ENCODE measurements at regions not wholly inside any gene's neighbourhood (a gene's known extent, or its start where the extent isn't known, plus 50 kb on each side); places are given as distances from the start of the nearest gene placed in this dataset.

DNA sequence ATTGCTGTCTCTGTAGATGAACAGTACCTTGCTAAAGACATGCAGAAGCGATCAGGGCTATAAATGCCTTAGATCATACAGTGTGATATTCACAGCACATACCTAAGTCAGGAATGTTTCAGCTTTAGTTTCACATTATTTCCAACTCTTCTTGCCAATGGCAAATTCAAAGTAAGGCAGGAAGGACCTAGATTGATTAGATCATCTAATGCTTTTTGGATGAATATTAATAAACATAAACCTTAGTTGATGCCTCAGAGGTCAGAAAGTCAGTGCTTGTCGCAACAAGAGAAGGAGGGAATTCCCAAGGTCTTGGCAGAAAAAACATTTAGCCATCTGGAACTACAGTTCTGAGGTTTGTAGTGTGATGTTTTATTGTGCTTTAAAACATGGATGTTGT is 122.3 kb downstream of the TNFSF18 start:
- TF ChIP-seq, protein P1, sequence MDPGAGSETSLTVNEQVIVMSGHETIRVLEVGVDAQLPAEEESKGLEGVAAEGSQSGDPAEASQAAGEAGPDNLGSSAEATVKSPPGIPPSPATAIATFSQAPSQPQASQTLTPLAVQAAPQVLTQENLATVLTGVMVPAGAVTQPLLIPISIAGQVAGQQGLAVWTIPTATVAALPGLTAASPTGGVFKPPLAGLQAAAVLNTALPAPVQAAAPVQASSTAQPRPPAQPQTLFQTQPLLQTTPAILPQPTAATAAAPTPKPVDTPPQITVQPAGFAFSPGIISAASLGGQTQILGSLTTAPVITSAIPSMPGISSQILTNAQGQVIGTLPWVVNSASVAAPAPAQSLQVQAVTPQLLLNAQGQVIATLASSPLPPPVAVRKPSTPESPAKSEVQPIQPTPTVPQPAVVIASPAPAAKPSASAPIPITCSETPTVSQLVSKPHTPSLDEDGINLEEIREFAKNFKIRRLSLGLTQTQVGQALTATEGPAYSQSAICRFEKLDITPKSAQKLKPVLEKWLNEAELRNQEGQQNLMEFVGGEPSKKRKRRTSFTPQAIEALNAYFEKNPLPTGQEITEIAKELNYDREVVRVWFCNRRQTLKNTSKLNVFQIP (CRISPR knock-in tag; IDR thresholded peaks at IDR 0.05; ENCODE audit: borderline replicate concordance, low read depth): no peak
- TF ChIP-seq ZC3H10 (CRISPR knock-in tag; IDR thresholded peaks at IDR 0.05): peak; percentile 65; the same call in 1 of the 2 replicates
- no peak for TF ChIP-seq ARNTL (CRISPR knock-in tag; IDR thresholded peaks at IDR 0.05; ENCODE audit: borderline replicate concordance, low read depth)
- no peak for TF ChIP-seq TCF4 (CRISPR knock-in tag; IDR thresholded peaks at IDR 0.05; ENCODE audit: borderline replicate concordance)
- no peak for TF ChIP-seq ZNF70 (CRISPR knock-in tag; IDR thresholded peaks at IDR 0.05)
- TF ChIP-seq, protein P2, sequence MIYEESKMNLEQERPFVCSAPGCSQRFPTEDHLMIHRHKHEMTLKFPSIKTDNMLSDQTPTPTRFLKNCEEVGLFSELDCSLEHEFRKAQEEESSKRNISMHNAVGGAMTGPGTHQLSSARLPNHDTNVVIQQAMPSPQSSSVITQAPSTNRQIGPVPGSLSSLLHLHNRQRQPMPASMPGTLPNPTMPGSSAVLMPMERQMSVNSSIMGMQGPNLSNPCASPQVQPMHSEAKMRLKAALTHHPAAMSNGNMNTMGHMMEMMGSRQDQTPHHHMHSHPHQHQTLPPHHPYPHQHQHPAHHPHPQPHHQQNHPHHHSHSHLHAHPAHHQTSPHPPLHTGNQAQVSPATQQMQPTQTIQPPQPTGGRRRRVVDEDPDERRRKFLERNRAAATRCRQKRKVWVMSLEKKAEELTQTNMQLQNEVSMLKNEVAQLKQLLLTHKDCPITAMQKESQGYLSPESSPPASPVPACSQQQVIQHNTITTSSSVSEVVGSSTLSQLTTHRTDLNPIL (CRISPR knock-in tag; IDR thresholded peaks at IDR 0.05; ENCODE audit: low read depth): no peak
- TF ChIP-seq ZNF565 (CRISPR knock-in tag; conservative IDR thresholded peaks at IDR 0.05; ENCODE audit: low read depth): no peak
- TF ChIP-seq ZFP3 (CRISPR knock-in tag; IDR thresholded peaks at IDR 0.05): no peak
- TF ChIP-seq ZFP30 (CRISPR knock-in tag; IDR thresholded peaks at IDR 0.05): no peak
- TF ChIP-seq, protein P3, sequence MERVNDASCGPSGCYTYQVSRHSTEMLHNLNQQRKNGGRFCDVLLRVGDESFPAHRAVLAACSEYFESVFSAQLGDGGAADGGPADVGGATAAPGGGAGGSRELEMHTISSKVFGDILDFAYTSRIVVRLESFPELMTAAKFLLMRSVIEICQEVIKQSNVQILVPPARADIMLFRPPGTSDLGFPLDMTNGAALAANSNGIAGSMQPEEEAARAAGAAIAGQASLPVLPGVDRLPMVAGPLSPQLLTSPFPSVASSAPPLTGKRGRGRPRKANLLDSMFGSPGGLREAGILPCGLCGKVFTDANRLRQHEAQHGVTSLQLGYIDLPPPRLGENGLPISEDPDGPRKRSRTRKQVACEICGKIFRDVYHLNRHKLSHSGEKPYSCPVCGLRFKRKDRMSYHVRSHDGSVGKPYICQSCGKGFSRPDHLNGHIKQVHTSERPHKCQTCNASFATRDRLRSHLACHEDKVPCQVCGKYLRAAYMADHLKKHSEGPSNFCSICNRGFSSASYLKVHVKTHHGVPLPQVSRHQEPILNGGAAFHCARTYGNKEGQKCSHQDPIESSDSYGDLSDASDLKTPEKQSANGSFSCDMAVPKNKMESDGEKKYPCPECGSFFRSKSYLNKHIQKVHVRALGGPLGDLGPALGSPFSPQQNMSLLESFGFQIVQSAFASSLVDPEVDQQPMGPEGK (CRISPR knock-in tag; IDR thresholded peaks at IDR 0.05; ENCODE audit: borderline replicate concordance): no peak
- TF ChIP-seq RARB (CRISPR knock-in tag; IDR thresholded peaks at IDR 0.05): no peak; the same call in 1 of the 2 replicates
- TF ChIP-seq SNAI2 (CRISPR knock-in tag; IDR thresholded peaks at IDR 0.05): no peak
